GM12891 (cell line): ENCODE measurements at regions not wholly inside any gene's neighbourhood (a gene's known extent, or its start where the extent isn't known, plus 50 kb on each side); places are given as distances from the start of the nearest gene placed in this dataset.

Source experiments
- DNase-seq: peaks from one replicate; pipeline ENCODE4 v3.0.0; 2011; ENCODE audit warnings: low spot score; ENCODE audit not compliant: insufficient read length
- FAIRE-seq: peaks from 2 replicates; lab custom pipeline; 2011; peaks lifted over from hg19 to GRCh38; lab: Jason Lieb, UNC
- PAX5 ChIP-seq: IDR thresholded peaks from 2 replicates; pipeline ENCODE4 v1.6.1; 2011; ENCODE audit warnings: low read length, moderate library complexity, mild to moderate bottlenecking; ENCODE audit not compliant: insufficient read depth, severe bottlenecking
- POLR2A ChIP-seq: IDR thresholded peaks from 2 replicates; pipeline ENCODE4 v1.6.1; 2011; ENCODE audit warnings: low read depth, low read length, control low read depth
- POLR2AphosphoS5 ChIP-seq: IDR thresholded peaks from 2 replicates; pipeline ENCODE4 v1.6.1; 2011; ENCODE audit warnings: low read depth, low read length, control low read depth
- POU2F2 ChIP-seq: IDR thresholded peaks from 2 replicates; pipeline ENCODE4 v1.6.1; 2011; ENCODE audit warnings: low read depth, mild to moderate bottlenecking, control low read depth, low read length, moderate library complexity
- SPI1 ChIP-seq: IDR thresholded peaks from 2 replicates; pipeline ENCODE4 v1.6.1; 2011; ENCODE audit warnings: low read depth, low read length, control low read depth
- TAF1 ChIP-seq: IDR thresholded peaks from 2 replicates; pipeline ENCODE4 v1.6.1; 2011; ENCODE audit warnings: low read depth, low read length, control low read depth

DNA sequence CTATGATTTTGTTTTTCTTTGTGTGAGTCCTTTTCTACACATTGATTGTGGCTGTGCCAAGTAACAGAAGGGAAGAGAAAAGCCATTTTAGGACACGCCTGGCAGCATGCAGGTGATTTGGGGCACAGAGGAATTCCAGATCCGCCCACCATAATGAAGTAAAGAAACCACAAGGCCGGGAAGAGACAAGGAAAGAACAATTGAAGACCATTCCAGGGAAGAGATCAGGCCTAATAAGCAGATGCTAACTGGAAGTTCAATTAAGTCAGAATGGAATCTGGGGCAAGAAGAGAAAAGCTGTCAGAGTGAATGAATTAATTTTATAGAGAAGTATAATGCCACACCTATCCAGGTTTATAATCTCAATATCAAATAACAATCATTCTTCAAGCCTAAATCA is 110.2 kb upstream of the ISL1 start:
- DNase-seq, result no peak
- no peak for TF ChIP-seq POU2F2
- TF ChIP-seq SPI1, result no peak
- no peak for TF ChIP-seq POLR2A
- TF ChIP-seq PAX5, result no peak
- TF ChIP-seq POLR2AphosphoS5, result no peak
- no peak for FAIRE-seq

DNA sequence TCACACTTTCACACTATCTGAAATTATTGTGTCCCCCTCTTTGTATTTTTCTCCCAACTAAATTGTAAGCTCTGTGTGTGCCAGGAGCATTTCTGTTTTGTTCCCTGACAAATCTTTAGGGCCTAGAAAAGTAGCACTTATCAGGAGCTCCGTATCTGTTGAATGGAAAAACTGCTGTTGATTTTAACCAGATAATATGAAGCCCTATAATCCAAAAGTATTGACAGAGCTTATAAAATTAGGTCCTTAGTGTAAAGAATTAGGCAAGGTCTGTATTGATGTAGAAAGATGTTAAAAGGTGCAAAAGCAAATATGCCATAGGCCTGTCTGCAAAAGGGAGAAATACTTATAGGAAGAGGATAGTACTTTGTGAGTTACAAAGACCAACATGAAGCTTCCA is 109.4 kb upstream of the ISL1 start:
- FAIRE-seq (no peak), DNase-seq (no peak)
- TF ChIP-seq TAF1 (no peak), POLR2A (no peak), POU2F2 (no peak), POLR2AphosphoS5 (no peak), SPI1 (no peak), PAX5 (no peak)

DNA sequence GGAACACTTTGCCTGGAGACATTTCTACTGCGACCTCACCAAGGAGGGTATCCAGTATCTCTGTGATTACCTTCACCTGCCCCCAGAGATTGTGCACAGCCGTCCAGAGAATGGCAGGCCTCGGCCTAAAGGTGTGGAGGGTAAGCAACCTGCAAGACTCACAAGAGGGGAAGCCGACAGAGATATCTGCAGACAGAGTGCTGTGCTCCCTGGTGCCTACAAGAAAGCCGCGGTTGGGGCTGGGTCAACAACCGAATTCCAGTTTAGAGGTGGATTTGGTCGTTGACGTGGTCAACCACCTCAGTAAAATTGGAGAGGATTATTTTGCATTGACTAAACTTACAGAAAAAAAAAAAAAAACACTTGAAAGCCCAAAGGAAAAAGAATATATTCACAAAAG is 107.8 kb upstream of the ISL1 start:
- TF ChIP-seq POLR2AphosphoS5 (no peak), SPI1 (no peak), TAF1 (no peak), POU2F2 (no peak), PAX5 (no peak), POLR2A (no peak)
- FAIRE-seq, result no peak
- no peak for DNase-seq

DNA sequence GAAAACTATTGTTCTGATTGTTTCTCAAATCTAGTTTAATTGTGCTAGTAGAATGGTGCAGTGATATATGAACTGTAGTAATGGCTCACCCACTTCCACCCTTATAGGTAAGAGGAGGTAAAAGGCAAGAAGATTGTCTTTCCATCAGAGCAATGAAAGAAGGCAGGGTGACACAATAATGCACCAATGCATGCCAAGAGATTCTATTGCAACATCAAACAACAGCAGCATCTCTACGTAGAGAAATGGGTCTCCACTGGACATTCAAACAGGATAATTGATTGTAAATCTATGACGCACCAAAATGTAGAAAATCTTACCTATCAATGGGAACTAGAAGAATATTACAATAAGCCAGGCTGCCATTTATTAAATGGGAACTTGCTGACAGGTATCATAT is 107.0 kb upstream of the ISL1 start:
- FAIRE-seq (no peak), DNase-seq (no peak)
- no peak for TF ChIP-seq POLR2AphosphoS5
- TF ChIP-seq POLR2A, result no peak
- no peak for TF ChIP-seq SPI1
- no peak for TF ChIP-seq POU2F2
- no peak for TF ChIP-seq TAF1
- TF ChIP-seq PAX5, result no peak

DNA sequence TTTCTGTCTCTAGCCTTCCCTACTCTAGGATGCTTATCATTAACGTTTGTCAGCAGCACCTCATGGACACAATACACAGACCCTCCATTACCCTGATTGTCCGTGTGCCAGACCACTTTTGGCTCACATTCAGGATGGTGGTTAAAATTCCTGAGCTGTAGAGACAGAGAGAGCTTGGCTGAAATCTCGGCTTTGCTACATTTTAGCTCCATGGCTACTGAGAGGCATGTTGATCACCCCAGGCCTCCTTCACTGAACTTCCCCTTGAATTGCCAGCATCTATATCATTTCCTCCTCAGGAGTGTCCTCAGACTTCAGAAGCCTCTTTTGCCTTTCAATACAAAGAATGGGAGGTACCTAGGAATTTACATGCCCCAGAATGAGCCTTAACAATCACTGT is 104.7 kb upstream of the ISL1 start:
- FAIRE-seq (no peak), DNase-seq (no peak)

DNA sequence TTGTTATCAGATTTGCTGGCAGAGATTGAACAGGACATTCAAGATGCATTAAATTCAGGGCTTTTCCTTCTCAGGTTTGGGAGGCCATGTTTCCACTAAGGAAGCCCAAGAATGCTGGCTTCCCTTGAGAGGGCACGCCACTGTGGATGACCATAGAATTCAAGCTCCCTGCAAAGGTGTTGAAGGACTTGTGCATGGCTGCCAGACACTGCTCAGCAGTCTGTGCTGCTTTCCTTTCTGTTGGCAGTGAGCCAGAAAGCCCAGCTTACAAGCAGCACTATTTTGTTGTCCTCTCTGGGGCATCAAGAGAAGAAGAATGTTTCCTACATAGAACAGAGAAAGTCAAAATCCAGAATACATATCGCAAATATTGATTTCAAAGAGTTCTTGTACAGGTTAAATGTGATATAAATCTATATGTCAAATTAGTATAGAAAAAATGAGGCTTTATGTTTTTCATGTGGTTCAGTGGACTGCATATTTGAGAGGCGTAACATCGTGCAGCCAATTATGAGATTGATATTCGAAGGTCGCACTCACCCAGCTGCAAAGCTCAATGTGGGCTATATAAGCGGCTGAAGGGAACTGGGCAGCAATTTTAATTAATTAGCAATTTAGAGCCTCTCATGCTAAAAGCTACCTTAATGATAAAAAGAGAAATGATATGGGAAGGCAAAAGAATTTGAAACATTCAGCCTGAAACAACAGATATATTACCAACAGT is 103.1 kb upstream of the ISL1 start:
- no peak for DNase-seq
- no peak for FAIRE-seq
- TF ChIP-seq POLR2AphosphoS5 (no peak), SPI1 (no peak), POU2F2 (no peak), TAF1 (no peak), PAX5 (no peak), POLR2A (no peak)

More for the DNA sequence above, 104.7 kb upstream of the ISL1 start:
- TF ChIP-seq PAX5 (no peak), POU2F2 (no peak), POLR2AphosphoS5 (no peak), TAF1 (no peak), POLR2A (no peak), SPI1 (no peak)

DNA sequence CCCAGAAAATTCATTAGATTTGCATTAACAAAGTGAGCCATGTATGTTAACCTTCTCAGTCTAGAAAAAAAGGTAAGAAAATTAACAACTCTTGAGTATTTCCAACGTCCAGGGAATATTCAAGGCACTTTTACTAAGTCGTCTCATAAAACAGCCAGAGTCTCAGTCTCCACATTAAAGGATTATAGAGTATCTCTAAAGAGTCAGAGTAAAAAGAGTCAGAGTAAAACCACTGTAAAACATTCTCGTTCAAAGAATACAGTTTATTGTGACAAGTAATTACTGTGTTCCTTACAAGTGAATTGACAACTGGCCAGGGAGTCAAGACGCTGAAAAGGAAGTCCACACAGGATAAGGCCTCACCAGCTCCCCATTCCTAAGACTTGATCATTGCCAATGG is 97.2 kb upstream of the ISL1 start:
- DNase-seq, result no peak
- TF ChIP-seq POLR2AphosphoS5, result no peak
- no peak for TF ChIP-seq POLR2A
- no peak for TF ChIP-seq SPI1
- no peak for TF ChIP-seq TAF1
- no peak for TF ChIP-seq PAX5
- no peak for TF ChIP-seq POU2F2
- FAIRE-seq, result no peak

DNA sequence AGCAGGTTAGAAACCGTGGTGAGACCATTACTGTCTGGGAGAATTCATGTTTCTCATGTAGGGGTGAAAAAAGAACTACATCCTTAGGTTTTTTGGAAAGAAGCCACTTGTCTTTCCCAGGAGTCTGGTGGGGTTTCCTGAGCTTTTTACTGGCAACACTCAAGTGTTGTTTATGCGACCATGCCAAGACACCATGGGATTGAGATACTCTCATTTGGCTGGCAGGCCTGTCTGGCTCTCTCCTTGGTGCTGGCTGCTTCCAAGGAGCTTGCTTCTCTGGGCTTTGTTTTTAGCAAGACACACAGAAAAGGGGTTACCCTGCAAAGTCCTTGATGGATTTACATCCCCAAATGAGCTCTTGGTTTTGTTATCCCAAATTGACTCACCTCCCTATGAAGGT is 80.9 kb upstream of the ISL1 start:
- TF ChIP-seq PAX5 (no peak), POLR2AphosphoS5 (no peak), POLR2A (no peak), POU2F2 (no peak), SPI1 (no peak), TAF1 (no peak)
- DNase-seq (no peak), FAIRE-seq (no peak)

DNA sequence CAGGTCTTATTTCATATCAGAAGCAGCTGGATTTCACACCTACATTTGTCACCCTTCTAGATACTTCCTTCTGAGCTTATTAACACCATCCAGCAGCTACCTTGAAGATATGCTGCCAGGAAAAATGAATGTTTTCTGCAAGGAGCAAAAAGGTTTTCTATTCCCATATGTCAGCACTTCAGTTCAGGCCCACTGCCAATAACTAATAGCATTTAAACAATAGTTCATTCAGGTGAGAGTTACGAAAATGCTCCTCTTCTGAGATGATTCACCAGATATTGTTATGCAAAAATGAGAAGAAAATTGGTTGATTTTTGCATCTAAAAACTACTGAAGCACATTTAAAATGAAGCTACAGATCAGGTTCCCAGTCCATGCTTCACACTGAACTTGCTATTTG is 56.4 kb upstream of the ISL1 start:
- TF ChIP-seq SPI1, result no peak
- no peak for TF ChIP-seq POLR2AphosphoS5
- no peak for TF ChIP-seq TAF1
- TF ChIP-seq POLR2A, result no peak
- no peak for TF ChIP-seq POU2F2
- TF ChIP-seq PAX5, result no peak
- DNase-seq (no peak), FAIRE-seq (no peak)
